ENCODE measurements at regions not wholly inside any gene's neighbourhood (a gene's known extent, or its start where the extent isn't known, plus 50 kb on each side); places are given as distances from the start of the nearest gene placed in this dataset.

- no peak for DNase-seq
Measured at GRCh38 chr21:16517383-16517782, 787.6 kb downstream of the USP25 start.

GRCh38 chr21:16519036-16519435 lies 789.3 kb downstream of the USP25 start:
- no peak for DNase-seq

- no peak for DNase-seq
Measured at GRCh38 chr21:16519644-16520043, 789.9 kb downstream of the USP25 start.

- no peak for DNase-seq
Measured at GRCh38 chr21:16522548-16522947, 792.8 kb downstream of the USP25 start.

GRCh38 chr21:16530656-16531055 lies 800.9 kb downstream of the USP25 start:
- DNase-seq, result no peak

- DNase-seq, result no peak
Measured at GRCh38 chr21:16532840-16533239, 803.1 kb downstream of the USP25 start.

GRCh38 chr21:16533692-16534407 lies 804.1 kb downstream of the USP25 start:
- DNase-seq, result no peak

- DNase-seq, result no peak
Measured at GRCh38 chr21:16534408-16535101, 804.8 kb downstream of the USP25 start.

GRCh38 chr21:16535102-16535422 lies 805.3 kb downstream of the USP25 start:
- no peak for DNase-seq

- no peak for DNase-seq
Measured at GRCh38 chr21:16535626-16536025, 805.8 kb downstream of the USP25 start.

GRCh38 chr21:16536140-16536539 lies 806.4 kb downstream of the USP25 start:
- no peak for DNase-seq

- DNase-seq, result no peak
Measured at GRCh38 chr21:16536643-16537434, 807.1 kb downstream of the USP25 start.

GRCh38 chr21:16537501-16537900 lies 807.7 kb downstream of the USP25 start:
- DNase-seq, result no peak

GRCh38 chr21:16538405-16538804 lies 808.6 kb downstream of the USP25 start:
- no peak for DNase-seq

GRCh38 chr21:16538936-16539440 lies 809.2 kb downstream of the USP25 start:
- DNase-seq, result no peak

GRCh38 chr21:16540966-16541727 lies 811.4 kb downstream of the USP25 start:
- DNase-seq, result no peak

- DNase-seq, result no peak
Measured at GRCh38 chr21:16550118-16550517, 820.3 kb downstream of the USP25 start.

- no peak for DNase-seq
Measured at GRCh38 chr21:16550917-16551741, 821.3 kb downstream of the USP25 start.

GRCh38 chr21:16552880-16553279 lies 823.1 kb downstream of the USP25 start:
- no peak for DNase-seq

- no peak for DNase-seq
Measured at GRCh38 chr21:16554503-16554902, 824.7 kb downstream of the USP25 start.

GRCh38 chr21:16563116-16563515 lies 833.3 kb downstream of the USP25 start:
- no peak for DNase-seq

GRCh38 chr21:16563795-16564194 lies 834.0 kb downstream of the USP25 start:
- DNase-seq, result no peak
